ENCODE measurements at regions not wholly inside any gene's neighbourhood (a gene's known extent, or its start where the extent isn't known, plus 50 kb on each side); places are given as distances from the start of the nearest gene placed in this dataset.

DNA sequence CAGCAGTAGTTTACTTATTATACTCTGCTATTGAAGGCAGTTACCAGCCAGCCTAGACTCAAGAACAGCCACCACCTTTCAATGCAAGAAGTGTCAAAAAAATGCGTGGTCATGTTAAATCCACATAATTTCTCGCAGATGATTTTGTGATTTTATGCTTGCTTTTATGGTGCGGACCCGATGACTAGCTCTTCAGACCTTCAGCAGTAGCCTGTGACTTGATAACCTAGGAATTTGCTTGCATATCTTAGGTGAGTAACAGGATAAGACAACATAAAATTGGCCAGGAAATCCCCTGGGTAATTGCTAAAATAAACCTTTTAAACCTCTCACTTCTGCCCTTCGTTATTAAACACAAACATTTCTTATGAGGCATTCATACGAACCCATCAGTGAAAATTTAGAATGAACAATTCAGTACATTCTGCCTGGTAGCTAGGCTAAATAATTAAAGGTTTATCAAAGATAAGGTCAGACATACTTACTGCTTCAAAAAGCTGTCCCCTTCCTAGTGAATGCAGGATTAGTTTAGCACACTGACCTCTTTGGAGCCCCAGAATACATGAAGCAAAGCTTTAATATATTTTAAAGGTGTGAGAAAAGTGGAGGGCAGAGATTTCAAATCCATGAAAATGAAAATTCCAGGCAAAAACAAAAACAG lies 798.8 kb downstream of the OTOL1 start:
- DNase-seq (ENCODE audit: low read depth in 2 of 2): no peak

DNA sequence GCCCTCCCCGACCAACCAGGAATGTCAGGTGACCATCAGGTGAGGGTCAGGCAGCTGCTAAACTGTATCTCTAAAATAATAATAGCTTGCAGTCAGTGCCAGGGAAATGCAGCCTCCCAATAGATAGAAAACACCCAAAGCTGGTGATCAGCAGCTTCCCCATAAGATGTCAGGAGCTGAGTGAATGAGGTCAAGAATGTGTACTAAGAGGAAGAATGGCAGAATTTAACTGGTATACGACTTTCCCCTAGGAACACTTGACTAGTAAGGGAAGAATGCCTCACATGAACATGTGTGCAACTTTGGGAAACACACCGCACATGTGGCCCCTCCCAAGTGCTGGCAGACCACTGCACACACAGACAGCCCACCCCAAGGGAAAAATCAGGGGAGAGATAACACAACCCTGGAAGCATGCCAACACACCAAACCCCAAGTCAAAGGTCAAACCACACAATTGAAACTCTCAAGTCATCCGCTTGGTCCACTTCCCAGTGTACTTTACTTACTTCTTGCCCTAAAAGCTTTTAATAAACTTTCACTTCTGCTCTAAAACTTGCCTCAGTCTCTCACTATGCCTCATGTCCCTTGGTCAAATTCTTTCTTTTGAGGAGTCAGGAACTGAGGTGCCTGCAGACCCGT lies 806.5 kb downstream of the OTOL1 start:
- DNase-seq (ENCODE audit: low read depth in 2 of 2): no peak

GRCh38 chr3:162317046-162317445 lies 820.4 kb downstream of the OTOL1 start:
- DNase-seq (ENCODE audit: low read depth in 2 of 2): no peak

DNA sequence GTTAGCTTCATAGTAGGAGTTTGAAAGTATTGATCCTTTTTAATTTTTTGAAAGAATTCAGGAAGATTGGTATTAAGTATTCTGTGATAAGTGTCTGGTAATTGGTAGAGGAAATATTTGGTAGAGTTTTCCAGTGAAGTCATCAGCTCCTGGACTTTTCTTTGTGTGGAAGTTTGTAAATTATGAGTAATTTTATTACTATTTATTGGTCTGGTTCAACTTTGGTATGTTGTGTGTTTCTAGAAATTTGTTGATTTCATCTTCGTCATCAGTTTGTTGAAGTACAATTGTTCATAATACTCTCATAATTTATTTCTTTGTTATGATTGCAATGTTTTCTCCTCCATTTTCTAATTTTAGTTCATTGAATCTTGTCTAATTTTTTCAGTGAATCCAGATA lies 832.0 kb downstream of the OTOL1 start:
- no peak for DNase-seq (ENCODE audit: low read depth in 2 of 2)

DNA sequence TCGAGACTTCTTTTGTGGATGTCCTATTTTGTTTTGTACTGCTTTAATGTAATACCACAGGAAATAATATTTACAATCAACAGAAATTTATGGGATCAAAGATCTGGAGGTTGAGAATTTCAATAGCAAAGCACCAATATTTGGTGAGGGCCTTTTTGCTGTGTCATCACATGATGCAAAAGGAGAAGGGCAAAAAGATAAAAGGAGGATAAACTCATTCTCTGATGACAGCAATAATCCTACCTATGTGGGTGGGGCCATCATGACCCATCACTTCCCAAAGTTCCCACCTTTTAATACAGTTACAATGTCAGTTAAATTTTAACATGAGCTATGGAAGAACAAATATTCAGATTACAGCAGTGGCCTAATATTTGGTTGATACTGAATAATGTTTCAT lies 832.9 kb downstream of the OTOL1 start:
- no peak for DNase-seq (ENCODE audit: low read depth in 2 of 2)

DNA sequence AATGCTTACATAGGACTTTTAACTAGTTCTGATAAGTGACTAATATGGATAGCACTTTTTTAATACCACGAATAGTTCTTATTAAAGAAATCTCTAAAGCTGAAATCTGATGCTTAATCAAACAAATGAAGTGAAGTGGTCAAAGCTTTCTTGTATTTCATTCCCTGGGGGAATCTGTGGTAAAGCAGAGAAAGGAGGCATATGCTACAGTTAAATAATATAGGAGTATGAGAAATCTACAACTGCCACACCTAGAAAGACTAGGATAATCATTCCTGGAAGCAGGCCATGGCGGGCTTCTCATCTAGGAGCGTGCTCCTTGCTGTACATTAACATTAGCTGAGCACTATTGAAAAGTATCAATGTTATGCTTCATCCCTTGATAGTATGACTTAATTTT lies 835.7 kb downstream of the OTOL1 start:
- DNase-seq (ENCODE audit: low read depth in 2 of 2): no peak

DNA sequence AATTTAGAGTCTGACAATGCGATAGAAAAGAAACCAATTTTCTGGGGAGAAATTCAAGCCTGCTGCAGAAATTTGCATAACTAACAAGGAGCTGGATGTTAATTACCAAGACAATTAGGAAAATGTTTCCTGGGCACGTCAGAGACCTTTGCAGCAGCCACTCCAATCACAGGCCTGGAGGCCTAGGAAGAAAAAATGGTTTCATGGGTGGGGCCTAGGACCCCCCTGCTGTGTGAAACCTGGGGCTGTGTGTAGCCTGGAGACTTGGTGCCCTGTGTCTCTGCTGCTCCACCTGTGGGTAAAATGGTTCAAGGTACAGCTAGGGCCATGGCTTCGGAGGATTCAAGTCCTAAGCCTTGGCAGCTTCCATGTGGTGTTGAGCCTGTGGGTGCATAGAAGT lies 837.9 kb downstream of the OTOL1 start:
- no peak for DNase-seq (ENCODE audit: low read depth in 2 of 2)

DNA sequence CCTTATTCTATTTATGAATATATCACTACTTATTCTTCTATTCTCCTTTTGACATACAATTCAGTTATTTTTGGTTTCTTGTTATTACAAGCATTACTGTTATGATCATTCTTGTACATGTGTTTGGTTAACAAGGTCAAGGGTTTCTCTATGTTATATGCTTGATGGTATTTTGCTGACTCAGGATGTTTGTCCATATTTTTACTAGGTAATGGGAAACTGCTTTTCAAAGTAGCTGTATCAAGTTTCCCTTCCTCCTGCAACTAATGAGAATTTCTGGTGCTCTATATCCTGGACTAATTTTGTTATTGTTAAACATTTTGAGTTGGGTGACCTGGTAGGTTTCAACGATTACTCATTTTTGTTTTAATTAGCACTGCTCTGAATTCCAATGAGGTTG lies 841.0 kb downstream of the OTOL1 start:
- no peak for DNase-seq (ENCODE audit: low read depth in 2 of 2)

DNA sequence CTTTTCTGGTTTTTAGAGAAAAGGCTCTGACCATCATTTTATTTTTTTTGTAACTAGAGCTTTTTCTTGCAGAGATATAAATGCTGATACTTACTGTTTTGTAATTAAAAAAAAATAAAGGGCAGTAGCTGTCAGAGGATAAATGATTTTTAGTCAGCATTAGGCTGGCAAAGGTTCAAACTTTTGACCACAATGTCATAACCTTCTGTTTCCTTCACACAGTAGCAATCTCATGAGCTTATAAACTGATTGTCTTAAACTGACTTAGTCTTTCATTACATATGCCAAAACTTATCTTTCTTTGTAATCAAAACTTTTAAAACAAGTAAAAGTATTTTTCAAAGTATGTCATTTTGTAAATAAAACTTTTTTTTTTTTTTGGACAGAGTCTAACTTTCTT lies 841.9 kb downstream of the OTOL1 start:
- no peak for DNase-seq (ENCODE audit: low read depth in 2 of 2)

DNA sequence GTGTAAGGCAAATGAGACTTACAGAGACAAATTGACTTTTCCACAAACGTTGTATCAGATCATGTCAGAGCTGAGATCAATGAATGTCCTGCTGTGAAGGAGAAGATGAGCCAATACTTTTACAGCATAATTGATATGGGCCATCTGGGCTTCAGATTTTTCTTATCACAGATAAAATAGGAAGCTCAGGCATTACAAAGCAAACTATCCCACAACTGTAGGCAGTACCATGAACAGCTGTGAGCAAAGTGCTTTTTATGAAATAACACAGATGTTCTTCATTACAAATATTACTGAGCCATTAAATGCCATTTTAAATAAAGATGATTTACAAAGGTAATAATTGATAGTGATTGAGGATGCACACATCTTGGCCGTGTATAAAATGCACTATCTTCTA lies 852.3 kb downstream of the OTOL1 start:
- no peak for DNase-seq (ENCODE audit: low read depth in 2 of 2)

GRCh38 chr3:162353414-162353813 lies 856.8 kb downstream of the OTOL1 start:
- DNase-seq (ENCODE audit: low read depth in 2 of 2): no peak

DNA sequence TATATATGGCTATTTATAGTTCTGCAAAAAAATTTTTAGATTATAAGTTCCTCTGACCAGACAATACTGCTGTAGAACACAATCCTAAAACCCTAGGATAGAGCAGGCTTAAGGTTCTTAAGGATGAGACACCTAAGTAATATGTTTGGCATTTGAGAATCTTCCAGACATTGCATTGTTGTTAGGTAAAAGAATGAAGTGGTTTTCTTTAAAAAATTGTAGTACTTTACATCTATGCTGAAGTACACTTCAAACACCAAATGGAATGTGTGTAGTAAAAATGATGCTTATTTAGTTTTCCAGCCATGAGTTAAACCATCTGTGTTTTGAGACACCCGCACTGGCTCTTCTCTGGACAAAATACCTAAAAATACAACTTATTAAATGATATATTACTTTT lies 857.7 kb downstream of the OTOL1 start:
- no peak for DNase-seq (ENCODE audit: low read depth in 2 of 2)

- DNase-seq (ENCODE audit: low read depth in 2 of 2): no peak
Measured at GRCh38 chr3:162365066-162365719, 868.6 kb downstream of the OTOL1 start.

GRCh38 chr3:162366166-162366766 lies 869.7 kb downstream of the OTOL1 start:
- no peak for DNase-seq (ENCODE audit: low read depth in 2 of 2)

DNA sequence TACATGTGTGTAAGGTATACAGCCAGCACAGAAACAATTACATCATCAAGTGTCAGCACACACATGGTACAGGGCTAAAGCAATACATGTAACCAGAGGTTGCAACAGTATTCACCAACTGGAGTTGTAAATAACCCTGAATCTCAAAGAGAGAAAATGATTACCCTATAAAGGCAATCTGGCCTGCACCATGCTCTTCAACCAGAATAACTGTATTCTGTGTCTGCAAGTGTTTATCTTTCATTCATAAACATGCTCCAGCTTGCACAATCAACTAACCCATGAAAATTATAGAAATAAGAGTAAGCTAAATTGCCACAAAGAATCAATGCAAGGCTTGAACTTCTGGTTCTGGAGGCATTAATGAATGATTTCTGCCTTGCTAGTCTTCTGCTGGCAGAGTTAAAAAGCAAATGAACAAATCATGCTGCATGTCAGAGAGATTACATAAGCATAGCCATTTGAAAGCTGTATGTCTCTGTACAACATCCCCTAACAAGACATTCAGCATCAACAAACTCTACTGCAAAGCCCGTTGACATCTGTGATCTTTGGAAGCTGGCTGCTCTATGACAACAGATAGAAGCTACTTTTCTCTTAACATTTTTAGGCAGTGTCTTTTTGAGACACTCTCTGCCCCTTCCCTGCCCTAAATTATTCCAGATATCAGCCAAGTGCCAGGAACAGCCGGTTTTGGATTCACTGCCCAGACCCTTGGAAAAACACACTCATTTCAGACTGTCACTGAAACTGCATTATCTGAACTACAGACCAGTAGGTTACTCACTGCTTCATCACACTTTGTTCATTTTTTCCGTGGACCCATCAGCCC lies 871.0 kb downstream of the OTOL1 start:
- DNase-seq (ENCODE audit: low read depth in 2 of 2): no peak

DNA sequence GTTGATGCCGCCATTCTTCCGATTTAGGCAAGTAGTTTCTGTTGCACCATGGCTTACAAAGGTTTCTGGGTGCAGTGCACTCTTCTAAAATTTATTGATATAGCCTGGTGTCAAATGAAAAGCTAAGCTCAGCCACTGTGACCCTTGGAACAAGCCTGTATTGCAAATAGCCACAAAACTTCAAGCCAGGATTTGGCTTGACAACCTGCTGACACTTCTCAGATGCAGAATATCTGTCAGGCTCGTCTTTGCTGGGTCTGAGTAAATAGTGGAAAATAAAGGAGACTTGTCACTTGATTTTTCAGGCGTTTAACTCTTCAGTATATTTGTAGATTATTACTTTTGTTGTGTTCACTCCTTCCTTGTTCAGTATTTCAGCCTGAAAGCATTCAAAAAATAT lies 871.8 kb downstream of the OTOL1 start:
- no peak for DNase-seq (ENCODE audit: low read depth in 2 of 2)

GRCh38 chr3:162369306-162369705 lies 872.7 kb downstream of the OTOL1 start:
- no peak for DNase-seq (ENCODE audit: low read depth in 2 of 2)

DNA sequence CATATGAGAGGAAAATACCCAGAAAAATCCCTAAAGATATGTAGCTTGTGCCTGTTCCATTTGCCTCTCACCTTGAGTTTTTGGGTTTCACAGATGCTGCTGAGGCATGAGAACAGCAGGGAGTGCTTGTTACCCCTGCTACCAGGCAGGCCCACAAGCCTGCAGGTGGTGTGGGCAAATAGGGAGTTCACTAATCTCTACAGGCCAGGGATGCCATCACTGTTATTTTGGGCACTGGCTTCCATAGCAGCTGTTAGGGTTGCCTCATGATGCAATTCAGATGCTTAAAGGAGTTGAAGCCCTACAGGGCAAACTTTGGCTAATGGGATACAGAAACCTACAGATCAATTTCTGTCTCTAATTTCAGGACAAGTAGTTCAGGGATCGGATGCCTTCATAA lies 873.5 kb downstream of the OTOL1 start:
- no peak for DNase-seq (ENCODE audit: low read depth in 2 of 2)

DNA sequence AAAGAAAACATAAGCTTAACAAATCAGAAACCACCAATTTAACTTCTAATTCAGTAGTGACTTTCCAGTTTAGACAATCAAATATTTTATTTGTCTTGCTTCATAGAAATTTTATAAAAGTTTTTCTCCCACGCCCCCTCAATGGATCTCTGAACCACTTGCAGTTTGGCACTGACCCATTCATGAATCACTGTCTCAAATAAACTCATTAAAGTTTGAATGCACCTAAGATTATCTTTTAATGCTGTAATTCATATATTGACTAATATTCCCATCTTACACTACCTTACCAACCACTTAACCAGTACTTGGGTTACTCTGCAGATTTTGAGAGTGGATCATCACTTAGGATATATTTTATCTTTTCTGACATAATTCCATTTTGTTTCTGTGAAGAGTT lies 880.2 kb downstream of the OTOL1 start:
- DNase-seq (ENCODE audit: low read depth in 2 of 2): no peak

DNA sequence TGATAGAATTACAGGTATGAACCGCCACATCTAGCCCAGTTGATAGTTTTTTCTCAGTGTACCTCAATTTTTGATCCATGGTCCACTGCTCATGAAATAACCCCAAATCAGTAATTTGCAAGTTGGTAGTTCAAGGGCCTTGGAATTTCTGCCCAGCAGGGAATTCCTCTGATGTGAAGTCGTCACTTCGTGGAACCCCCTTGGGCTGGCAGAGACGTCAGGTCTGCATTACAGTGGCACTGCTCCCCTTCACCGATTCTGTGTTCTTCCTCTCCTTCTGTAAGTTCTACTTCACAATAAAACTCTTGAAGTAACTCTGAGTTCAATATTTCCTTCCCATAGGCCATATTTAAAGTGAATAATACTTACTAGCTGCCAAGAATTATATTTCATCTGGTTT lies 881.0 kb downstream of the OTOL1 start:
- DNase-seq (ENCODE audit: low read depth in 2 of 2): no peak

- DNase-seq (ENCODE audit: low read depth in 2 of 2): no peak
Measured at GRCh38 chr3:162385387-162385786, 888.8 kb downstream of the OTOL1 start.

- DNase-seq (ENCODE audit: low read depth in 2 of 2): no peak
Measured at GRCh38 chr3:162390891-162391290, 894.3 kb downstream of the OTOL1 start.
